A673 (cell line): ENCODE measurements at regions not wholly inside any gene's neighbourhood (a gene's known extent, or its start where the extent isn't known, plus 50 kb on each side); places are given as distances from the start of the nearest gene placed in this dataset.

Source experiments
- BruUV-seq: library from RNA; stranded (reverse); fragments of 400-500 nt; replicated peaks from 2 replicates; lab custom pipeline; 2021; lab: Mats Ljungman, UMichigan
- CTCF ChIA-PET: fragments of 300-600 bp; sonication (Branson Sonifier 250); formaldehyde crosslinking; loops from one replicate; lab custom pipeline; 2022; ENCODE audit warnings: antibody characterized with exemption; lab: Charles Lee
- POLR2A ChIA-PET: fragments of 300-600 bp; sonication (Branson Sonifier 250); formaldehyde crosslinking; loops from one replicate; lab custom pipeline; 2022; ENCODE audit warnings: antibody characterized with exemption; ENCODE audit not compliant: low non-redundant PET; lab: Charles Lee
- DNase-seq: peaks from one replicate; pipeline ENCODE4 v3.0.0-alpha.2; 2015; ENCODE audit warnings: low spot score
- H3K27ac ChIP-seq: fragments of 200-600 bp; sonication (generic); 2 replicates; pipeline ENCODE4 v1.5.1; 2016; ENCODE audit warnings: mixed run types, low read depth, mild to moderate bottlenecking, mixed read lengths, antibody characterized with exemption, low read length; ENCODE audit not compliant: poor library complexity, severe bottlenecking
- H3K27me3 ChIP-seq: fragments of 200-600 bp; sonication (generic); replicated peaks from 2 replicates; pipeline ENCODE4 v1.6.1; 2017; ENCODE audit warnings: mixed run types, low read depth, mild to moderate bottlenecking, mixed read lengths, antibody characterized with exemption, low read length; ENCODE audit not compliant: insufficient read depth, poor library complexity
- H3K36me3 ChIP-seq: fragments of 200-600 bp; sonication (generic); 2 replicates; pipeline ENCODE4 v1.6.1; 2016; ENCODE audit warnings: mixed run types, mild to moderate bottlenecking, mixed read lengths, antibody characterized with exemption, low read length; ENCODE audit not compliant: insufficient read depth, poor library complexity, severe bottlenecking
- H3K4me1 ChIP-seq: fragments of 200-600 bp; sonication (generic); 2 replicates; pipeline ENCODE4 v1.6.1; 2017; ENCODE audit warnings: mixed run types, mild to moderate bottlenecking, mixed read lengths, antibody characterized with exemption, low read length; ENCODE audit not compliant: insufficient read depth, poor library complexity, severe bottlenecking
- H3K4me3 ChIP-seq: fragments of 200-600 bp; sonication (generic); 2 replicates; pipeline ENCODE4 v1.5.1; 2016; ENCODE audit warnings: low read depth, mixed run types, mild to moderate bottlenecking, mixed read lengths, low read length; ENCODE audit not compliant: poor library complexity, severe bottlenecking
- H3K9me3 ChIP-seq: fragments of 200-600 bp; sonication (generic); 2 replicates; pipeline ENCODE4 v1.6.1; 2016; ENCODE audit warnings: mixed run types, low read depth, mild to moderate bottlenecking, mixed read lengths, antibody characterized with exemption, low read length; ENCODE audit not compliant: poor library complexity, severe bottlenecking
- CTCF ChIP-seq: fragments of 300-800, 200-600 bp; sonication (generic); conservative IDR thresholded peaks from 2 replicates; pipeline ENCODE4 v1.5.1; 2017; ENCODE audit warnings: low read depth, mild to moderate bottlenecking, antibody characterized with exemption, low read length, moderate library complexity, mixed read lengths
- EZH2 ChIP-seq: fragments of 200-600 bp; sonication (generic); IDR thresholded peaks from 2 replicates; pipeline ENCODE4 v1.6.1; 2017; ENCODE audit warnings: borderline replicate concordance, low read depth, mild to moderate bottlenecking, mixed read lengths, antibody characterized with exemption, low read length; ENCODE audit not compliant: poor library complexity, severe bottlenecking
- intact Hi-C: fragments of 100-400 bp; cut with micrococcal nuclease; formaldehyde crosslinking; loops from one replicate; pipeline ENCODE4 v1.10.0; 2022; ENCODE audit not compliant: unreplicated experiment

- H3K27ac ChIP-seq = no peak overlapping the region
- POLR2A ChIA-PET = no interaction called here
- CTCF ChIA-PET = no interaction called here
- no TSS peak for BruUV-seq
- H3K9me3 ChIP-seq = peaks cover 33% of the 10 kb centered on the region
- DNase-seq = no peak
- H3K27me3 ChIP-seq = no peaks in the 10 kb centered on the region
- H3K4me3 ChIP-seq = no peak overlapping the region
- no peak for TF ChIP-seq CTCF
- no peak for TF ChIP-seq EZH2
- H3K36me3 ChIP-seq = no peaks in the 10 kb centered on the region
- H3K4me1 ChIP-seq = no peaks in the 10 kb centered on the region
- intact Hi-C loops = no loop called here
Observed at GRCh38 chr5:8355981-8356380, 487.0 kb downstream of the MTRR start.

- POLR2A ChIA-PET = no interaction called here
- no TSS peak for BruUV-seq
- peaks cover 24% of the 10 kb centered on the region for H3K9me3 ChIP-seq
Observed at GRCh38 chr5:8360012-8360411, 491.1 kb downstream of the MTRR start.

GRCh38 chr5:8362495-8362894 is 493.5 kb downstream of the MTRR start:
- CTCF ChIA-PET = no interaction called here
- no peak for DNase-seq
- Histone ChIP-seq H3K27ac (no peak overlapping the region), H3K27me3 (no peaks in the 10 kb centered on the region), H3K4me3 (no peak overlapping the region), H3K9me3 (peaks cover 26% of the 10 kb centered on the region), H3K4me1 (no peaks in the 10 kb centered on the region), H3K36me3 (no peaks in the 10 kb centered on the region)
- BruUV-seq = no TSS peak
- TF ChIP-seq CTCF (no peak), EZH2 (no peak)
- POLR2A ChIA-PET = no interaction called here
- intact Hi-C loops = no loop called here

More at GRCh38 chr5:8360012-8360411, 491.1 kb downstream of the MTRR start:
- DNase-seq = no peak
- no peaks in the 10 kb centered on the region for H3K36me3 ChIP-seq
- no peaks in the 10 kb centered on the region for H3K27me3 ChIP-seq
- CTCF ChIA-PET = no interaction called here
- no peak overlapping the region for H3K27ac ChIP-seq
- H3K4me3 ChIP-seq = no peak overlapping the region
- intact Hi-C loops = no loop called here
- TF ChIP-seq EZH2 (no peak), CTCF (no peak)
- H3K4me1 ChIP-seq = no peaks in the 10 kb centered on the region
